Ovary (tissue), 7 donors: ENCODE measurements at regions not wholly inside any gene's neighbourhood (a gene's known extent, or its start where the extent isn't known, plus 50 kb on each side); places are given as distances from the start of the nearest gene placed in this dataset.

Experiments used
- DNase-seq, 5 donors: peaks; one replicate each; pipeline ENCODE4 v3.0.0-alpha.2; 2019 to 2020
- H3K27ac ChIP-seq, 2 donors: fragments of 200-600 bp; one replicate each; pipeline versions ENCODE4 v1.5.1 to v1.8.0; 2019 to 2022
- H3K27me3 ChIP-seq: fragments of 200-600 bp; one replicate; pipeline ENCODE4 v1.8.0; 2022
- H3K36me3 ChIP-seq: fragments of 200-600 bp; sonication (generic); one replicate; pipeline ENCODE4 v1.5.1; 2019
- H3K4me1 ChIP-seq: one replicate; pipeline ENCODE4 v1.8.1; 2013; ENCODE audit warnings: mild to moderate bottlenecking, moderate library complexity; ENCODE audit not compliant: insufficient read depth
- H3K4me3 ChIP-seq: fragments of 200-600 bp; sonication (generic); one replicate; pipeline ENCODE4 v1.5.1; 2017
- H3K9me3 ChIP-seq, 2 donors: fragments of 200-600 bp in 1 of 2; sonication (generic) in 1 of 2; one replicate each; pipeline versions ENCODE4 v1.5.1 to v1.8.1; 2013 to 2019; ENCODE audit warnings: mild to moderate bottlenecking in 1 of 2, moderate library complexity in 1 of 2
- EP300 ChIP-seq: sonication (generic); formaldehyde crosslinking; IDR thresholded peaks from one replicate; pipeline ENCODE4 v1.6.1; 2017; ENCODE audit warnings: antibody characterized with exemption
- POLR2A ChIP-seq: fragments of 450-650 bp; IDR thresholded peaks from one replicate; pipeline ENCODE4 v1.6.1; 2017; ENCODE audit warnings: antibody characterized with exemption, mild to moderate bottlenecking, moderate library complexity
- WGBS, 3 donors: extraction: QIAGEN DNeasy Blood & Tissue Kit in 1 of 3; methylation state at CpG; one replicate each; pipeline versions ENCODE4 v1.1.5 to v1.1.7; 2013 to 2017; 5-methylcytosine and 5-hydroxymethylcytosine counted together
- intact Hi-C, 4 donors: fragments of 100-400 bp; cut with DNase I; formaldehyde crosslinking; loops; one replicate each; pipeline versions ENCODE4 v1.11.0 to v1.15.1; 2022 to 2023
- TF ChIP-seq, protein P1 (sequence below), 3 donors: fragments of 450-650 bp in 2 of 3; fragments of 200-600 bp in 1 of 3; IDR thresholded peaks; one replicate each; pipeline versions ENCODE4 v1.5.1 to v1.8.0; 2016 to 2022; ENCODE audit warnings: antibody characterized with exemption in 3 of 3, mild to moderate bottlenecking in 1 of 3
- donor health status: DM: no; HTN: no; CAD: no; lungs with moderate emphysema.
- donor health status: DM: no; HTN: no; CAD: no.
- donor health status: Bipolar disorder and iron deficiency.
- donor health status: DM: no; HTN: no; CAD: no.
- donor health status: DM: yes; HTN: yes; CAD: no.

GRCh38 chr16:85475691-85476300, 137.3 kb upstream of the GSE1 start:
- Histone ChIP-seq H3K36me3 (no peaks in the 10 kb centered on the region), H3K4me3 (no peak overlapping the region), H3K4me1 (peaks cover 20% of the 10 kb centered on the region), H3K9me3 (no peaks in the 10 kb centered on the region), H3K27me3 (no peaks in the 10 kb centered on the region), H3K27ac (no peak overlapping the region)
- intact Hi-C loops, result no loop called here
- no peak for TF ChIP-seq EP300
- no peak for TF ChIP-seq POLR2A
- TF ChIP-seq, protein P1, sequence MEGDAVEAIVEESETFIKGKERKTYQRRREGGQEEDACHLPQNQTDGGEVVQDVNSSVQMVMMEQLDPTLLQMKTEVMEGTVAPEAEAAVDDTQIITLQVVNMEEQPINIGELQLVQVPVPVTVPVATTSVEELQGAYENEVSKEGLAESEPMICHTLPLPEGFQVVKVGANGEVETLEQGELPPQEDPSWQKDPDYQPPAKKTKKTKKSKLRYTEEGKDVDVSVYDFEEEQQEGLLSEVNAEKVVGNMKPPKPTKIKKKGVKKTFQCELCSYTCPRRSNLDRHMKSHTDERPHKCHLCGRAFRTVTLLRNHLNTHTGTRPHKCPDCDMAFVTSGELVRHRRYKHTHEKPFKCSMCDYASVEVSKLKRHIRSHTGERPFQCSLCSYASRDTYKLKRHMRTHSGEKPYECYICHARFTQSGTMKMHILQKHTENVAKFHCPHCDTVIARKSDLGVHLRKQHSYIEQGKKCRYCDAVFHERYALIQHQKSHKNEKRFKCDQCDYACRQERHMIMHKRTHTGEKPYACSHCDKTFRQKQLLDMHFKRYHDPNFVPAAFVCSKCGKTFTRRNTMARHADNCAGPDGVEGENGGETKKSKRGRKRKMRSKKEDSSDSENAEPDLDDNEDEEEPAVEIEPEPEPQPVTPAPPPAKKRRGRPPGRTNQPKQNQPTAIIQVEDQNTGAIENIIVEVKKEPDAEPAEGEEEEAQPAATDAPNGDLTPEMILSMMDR (IDR thresholded peaks at IDR 0.05), result no peak
- DNase-seq, result no peak
- 88 to 91% (median 89%) methylated on average over 22 of the region's 22 CpGs for WGBS, 3 donors

DNA sequence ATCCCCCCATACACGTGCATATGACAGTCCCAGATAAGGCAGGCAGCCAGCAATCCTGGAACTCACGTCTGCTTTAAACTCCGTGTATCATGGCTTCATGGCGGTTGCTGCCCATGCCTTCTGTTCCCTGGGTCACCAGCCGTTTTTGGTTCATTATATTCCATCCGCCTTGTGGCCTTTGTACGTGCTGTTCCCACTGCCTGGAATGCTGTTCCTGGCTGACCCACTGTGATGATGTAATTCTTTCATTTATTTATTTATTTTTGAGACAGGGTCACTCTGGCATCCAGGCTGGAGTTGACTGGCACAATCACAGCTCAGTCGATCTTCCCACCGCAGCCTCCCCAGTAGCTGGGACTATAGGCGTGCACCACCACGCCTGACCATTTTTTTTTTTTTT, 136.7 kb upstream of the GSE1 start:
- Histone ChIP-seq H3K36me3 (no peaks in the 10 kb centered on the region), H3K27me3 (no peaks in the 10 kb centered on the region), H3K4me3 (no peak overlapping the region), H3K4me1 (peaks cover 20% of the 10 kb centered on the region), H3K27ac (no peak overlapping the region), H3K9me3 (no peaks in the 10 kb centered on the region)
- WGBS, 3 donors, result 90 to 94% (median 92%) methylated on average over 11 of the region's 11 CpGs
- no peak for DNase-seq
- intact Hi-C loops, result no loop called here
- TF ChIP-seq EP300 (no peak), POLR2A (no peak)
- TF ChIP-seq, protein P1 (IDR thresholded peaks at IDR 0.05), result no peak

DNA sequence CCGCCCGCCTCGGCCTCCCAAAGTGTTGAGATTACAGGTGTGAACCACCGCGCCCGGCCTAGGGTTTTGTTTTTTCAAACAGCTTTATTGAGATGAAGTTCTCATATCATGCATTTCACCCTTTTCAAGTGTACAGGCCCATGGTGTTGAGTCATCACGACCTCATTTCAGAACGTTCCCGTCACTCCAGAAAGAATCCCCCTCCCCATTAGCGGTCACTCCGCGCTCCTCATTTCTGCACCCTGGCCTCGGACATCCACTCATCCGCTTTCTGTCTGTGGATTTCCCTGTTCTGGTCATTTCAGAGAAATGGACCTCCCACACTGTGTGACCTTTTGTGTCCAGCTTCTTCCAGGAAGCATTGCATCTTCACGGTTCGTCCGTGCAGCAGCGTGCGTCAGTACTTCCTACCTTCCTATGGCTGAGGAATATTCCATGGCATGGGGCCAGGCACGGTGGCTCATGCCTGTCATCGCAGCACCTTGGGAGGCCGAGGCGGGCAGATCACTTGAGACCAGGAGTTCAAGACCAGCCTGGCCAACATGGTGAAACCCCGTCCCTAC, 135.2 kb upstream of the GSE1 start:
- WGBS, 3 donors, result 85 to 91% (median 89%) methylated on average over 24 of the region's 24 CpGs
- no peak overlapping the region for H3K27ac ChIP-seq
- peaks cover 12% of the 10 kb centered on the region for H3K4me1 ChIP-seq
- intact Hi-C loops, result no loop called here
- H3K9me3 ChIP-seq, result no peaks in the 10 kb centered on the region
- H3K36me3 ChIP-seq, result no peaks in the 10 kb centered on the region
- TF ChIP-seq POLR2A (no peak), EP300 (no peak)
- TF ChIP-seq, protein P1 (IDR thresholded peaks at IDR 0.05), result no peak
- no peaks in the 10 kb centered on the region for H3K27me3 ChIP-seq
- H3K4me3 ChIP-seq, result no peak overlapping the region
- no peak for DNase-seq

- no peak overlapping the region for H3K27ac ChIP-seq
- no peak overlapping the region for H3K4me3 ChIP-seq
- no peaks in the 10 kb centered on the region for H3K36me3 ChIP-seq
- DNase-seq, result no peak
- H3K27me3 ChIP-seq, result no peaks in the 10 kb centered on the region
- intact Hi-C loops, result no loop called here
- H3K4me1 ChIP-seq, result peaks cover 7% of the 10 kb centered on the region
- no peak for TF ChIP-seq EP300
- TF ChIP-seq, protein P1 (IDR thresholded peaks at IDR 0.05), result no peak
- TF ChIP-seq POLR2A, result no peak
- 84 to 94% (median 88%) methylated on average over 26 of the region's 26 CpGs for WGBS, 3 donors
- no peaks in the 10 kb centered on the region for H3K9me3 ChIP-seq
Measured at GRCh38 chr16:85479972-85480726, 133.0 kb upstream of the GSE1 start.
